Body of pancreas (tissue), 4 donors: ENCODE measurements at regions not wholly inside any gene's neighbourhood (a gene's known extent, or its start where the extent isn't known, plus 50 kb on each side); places are given as distances from the start of the nearest gene placed in this dataset.

Source experiments
- POLR2A ChIP-seq, 3 donors: fragments of 450-650 bp; IDR thresholded peaks; one replicate each; pipeline ENCODE4 v1.6.1; 2016; ENCODE audit warnings: antibody characterized with exemption in 3 of 3, mild to moderate bottlenecking in 2 of 3
- TF ChIP-seq, protein P1 (sequence below), 7 experiments: fragments of 450-650 bp in 4 of 7; fragments of 200-600 bp in 3 of 7; sonication (generic) in 3 of 7; IDR thresholded peaks; one replicate each; pipeline ENCODE4 v1.5.1; 2016 to 2019; ENCODE audit warnings: antibody characterized with exemption in 7 of 7

DNA sequence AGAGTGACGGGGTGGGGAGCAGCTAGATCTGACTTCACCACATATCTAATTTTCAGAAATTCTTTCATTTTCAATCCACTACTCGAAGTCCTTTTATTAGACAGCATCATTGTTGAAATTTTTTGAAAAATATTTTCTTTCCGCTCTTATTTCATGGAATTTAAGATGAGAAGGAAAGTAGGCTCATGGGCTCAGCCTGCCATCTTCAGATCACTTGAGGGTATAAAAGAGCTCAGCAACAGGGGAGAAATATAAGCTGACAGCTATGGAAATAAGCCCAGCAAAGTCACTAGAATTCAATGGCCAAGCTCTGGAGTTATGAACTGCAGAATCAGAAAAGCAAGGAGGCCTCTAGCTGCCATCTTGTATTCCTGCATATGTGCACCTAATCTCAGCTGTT is 389.1 kb downstream of the XPNPEP1 start:
- TF ChIP-seq, protein P1, sequence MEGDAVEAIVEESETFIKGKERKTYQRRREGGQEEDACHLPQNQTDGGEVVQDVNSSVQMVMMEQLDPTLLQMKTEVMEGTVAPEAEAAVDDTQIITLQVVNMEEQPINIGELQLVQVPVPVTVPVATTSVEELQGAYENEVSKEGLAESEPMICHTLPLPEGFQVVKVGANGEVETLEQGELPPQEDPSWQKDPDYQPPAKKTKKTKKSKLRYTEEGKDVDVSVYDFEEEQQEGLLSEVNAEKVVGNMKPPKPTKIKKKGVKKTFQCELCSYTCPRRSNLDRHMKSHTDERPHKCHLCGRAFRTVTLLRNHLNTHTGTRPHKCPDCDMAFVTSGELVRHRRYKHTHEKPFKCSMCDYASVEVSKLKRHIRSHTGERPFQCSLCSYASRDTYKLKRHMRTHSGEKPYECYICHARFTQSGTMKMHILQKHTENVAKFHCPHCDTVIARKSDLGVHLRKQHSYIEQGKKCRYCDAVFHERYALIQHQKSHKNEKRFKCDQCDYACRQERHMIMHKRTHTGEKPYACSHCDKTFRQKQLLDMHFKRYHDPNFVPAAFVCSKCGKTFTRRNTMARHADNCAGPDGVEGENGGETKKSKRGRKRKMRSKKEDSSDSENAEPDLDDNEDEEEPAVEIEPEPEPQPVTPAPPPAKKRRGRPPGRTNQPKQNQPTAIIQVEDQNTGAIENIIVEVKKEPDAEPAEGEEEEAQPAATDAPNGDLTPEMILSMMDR (IDR thresholded peaks at IDR 0.05): no peak
- TF ChIP-seq POLR2A (IDR thresholded peaks at IDR 0.05): no peak
